Gastroesophageal sphincter (tissue), 3 donors: ENCODE measurements at regions not wholly inside any gene's neighbourhood (a gene's known extent, or its start where the extent isn't known, plus 50 kb on each side); places are given as distances from the start of the nearest gene placed in this dataset.

ENCODE experiments used
- CTCF ChIP-seq, 4 experiments: fragments of 200-600 bp in 2 of 4; fragments of 450-650 bp in 2 of 4; sonication (generic) in 1 of 4; IDR thresholded peaks; one replicate each; pipeline ENCODE4 v1.5.1; 2017 to 2019; ENCODE audit warnings: antibody characterized with exemption in 4 of 4, mild to moderate bottlenecking in 2 of 4, moderate library complexity in 2 of 4
- POLR2A ChIP-seq, 2 donors: fragments of 450-650 bp; IDR thresholded peaks; one replicate each; pipeline ENCODE4 v1.6.1; 2017; ENCODE audit warnings: antibody characterized with exemption in 2 of 2, mild to moderate bottlenecking in 2 of 2, moderate library complexity in 1 of 2
- POLR2AphosphoS5 ChIP-seq: sonication (generic); formaldehyde crosslinking; IDR thresholded peaks from one replicate; pipeline ENCODE4 v1.6.1; 2017; ENCODE audit warnings: antibody characterized with exemption

GRCh38 chr14:39853441-39853840 lies 421.2 kb upstream of the FBXO33 start:
- no peak for TF ChIP-seq POLR2AphosphoS5
- no peak for TF ChIP-seq POLR2A (IDR thresholded peaks at IDR 0.05)
- no peak for TF ChIP-seq CTCF (IDR thresholded peaks at IDR 0.05)
